ENCODE measurements at regions not wholly inside any gene's neighbourhood (a gene's known extent, or its start where the extent isn't known, plus 50 kb on each side); places are given as distances from the start of the nearest gene placed in this dataset.

GRCh38 chr4:18803781-18804180, 782.2 kb upstream of the LCORL start:
- Histone ChIP-seq H3K14ac (ENCODE audit: low read length in 2 of 2) (no peak overlapping the region), H4K8ac (ENCODE audit: low read length) (no peak overlapping the region), H4K91ac (ENCODE audit: low read length) (no peak overlapping the region), H3K4me1 (ENCODE audit: control insufficient read depth, insufficient read depth, low read depth, low read length) (no peaks in the 10 kb centered on the region), H3K79me1 (replicated peaks; ENCODE audit: low read length, poor library complexity, severe bottlenecking) (no peaks in the 10 kb centered on the region), H3K9me3 (ENCODE audit: control insufficient read depth, low read length) (no peaks in the 10 kb centered on the region), H3K27me3 (ENCODE audit: control insufficient read depth in 1 of 2, insufficient read depth in 1 of 2, low read length in 2 of 2) (no peaks in the 10 kb centered on the region), H3K23ac (ENCODE audit: low read length in 2 of 2) (no peak overlapping the region), H2BK12ac (ENCODE audit: low read length in 2 of 2) (no peak overlapping the region), H3K9ac (ENCODE audit: low read length) (no peak overlapping the region), H3K36me3 (ENCODE audit: control insufficient read depth in 1 of 2, insufficient read depth in 2 of 2, low read depth in 1 of 2, low read length in 2 of 2) (no peaks in the 10 kb centered on the region), H2AFZ (ENCODE audit: low read depth, low read length) (no peak overlapping the region), H2BK5ac (ENCODE audit: low read depth, low read length, poor library complexity, severe bottlenecking) (no peak overlapping the region), H3K4ac (ENCODE audit: low read depth in 1 of 2, low read length in 2 of 2) (no peak overlapping the region), H3K4me3 (ENCODE audit: insufficient read depth in 1 of 2, low read depth in 1 of 2, low read length in 2 of 2) (no peak overlapping the region), H2BK15ac (ENCODE audit: low read depth, poor library complexity, severe bottlenecking) (no peak overlapping the region), H2AK5ac (ENCODE audit: low read length, severe bottlenecking) (no peak overlapping the region), H3K18ac (ENCODE audit: low read depth in 1 of 2, low read length in 2 of 2) (no peak overlapping the region), H3K27ac (ENCODE audit: low read length, poor library complexity, severe bottlenecking) (no peak overlapping the region), H2BK120ac (ENCODE audit: low read depth, low read length) (no peak overlapping the region), H3K4me2 (ENCODE audit: low read length, poor library complexity, severe bottlenecking) (no peak overlapping the region)
- no peak for DNase-seq

GRCh38 chr4:18798123-18798522, 776.6 kb upstream of the LCORL start:
- no peak for DNase-seq
- Histone ChIP-seq H2AK5ac (ENCODE audit: low read length, severe bottlenecking) (no peak overlapping the region), H3K14ac (ENCODE audit: low read length in 2 of 2) (no peak overlapping the region), H2BK15ac (ENCODE audit: low read depth, poor library complexity, severe bottlenecking) (no peak overlapping the region), H3K79me1 (replicated peaks; ENCODE audit: low read length, poor library complexity, severe bottlenecking) (no peaks in the 10 kb centered on the region), H3K4me1 (ENCODE audit: control insufficient read depth, insufficient read depth, low read depth, low read length) (no peaks in the 10 kb centered on the region), H2BK5ac (ENCODE audit: low read depth, low read length, poor library complexity, severe bottlenecking) (no peak overlapping the region), H3K27me3 (ENCODE audit: control insufficient read depth in 1 of 2, insufficient read depth in 1 of 2, low read length in 2 of 2) (no peaks in the 10 kb centered on the region), H4K8ac (ENCODE audit: low read length) (no peak overlapping the region), H3K18ac (ENCODE audit: low read depth in 1 of 2, low read length in 2 of 2) (no peak overlapping the region), H3K9ac (ENCODE audit: low read length) (no peak overlapping the region), H2BK120ac (ENCODE audit: low read depth, low read length) (no peak overlapping the region), H4K91ac (ENCODE audit: low read length) (no peak overlapping the region), H3K27ac (ENCODE audit: low read length, poor library complexity, severe bottlenecking) (no peak overlapping the region), H3K9me3 (ENCODE audit: control insufficient read depth, low read length) (no peaks in the 10 kb centered on the region), H2BK12ac (ENCODE audit: low read length in 2 of 2) (no peak overlapping the region), H3K36me3 (ENCODE audit: control insufficient read depth in 1 of 2, insufficient read depth in 2 of 2, low read depth in 1 of 2, low read length in 2 of 2) (no peaks in the 10 kb centered on the region), H3K23ac (ENCODE audit: low read length in 2 of 2) (no peak overlapping the region), H3K4ac (ENCODE audit: low read depth in 1 of 2, low read length in 2 of 2) (no peak overlapping the region), H3K4me2 (ENCODE audit: low read length, poor library complexity, severe bottlenecking) (no peak overlapping the region), H2AFZ (ENCODE audit: low read depth, low read length) (no peak overlapping the region), H3K4me3 (ENCODE audit: insufficient read depth in 1 of 2, low read depth in 1 of 2, low read length in 2 of 2) (no peak overlapping the region)
- WGBS, result 81% methylated on average over 2 of the region's 2 CpGs

- H2BK120ac ChIP-seq (ENCODE audit: low read depth, low read length), result no peak overlapping the region
- no peak overlapping the region for H3K14ac ChIP-seq (ENCODE audit: low read length in 2 of 2)
- H4K8ac ChIP-seq (ENCODE audit: low read length), result no peak overlapping the region
- no peak overlapping the region for H2AFZ ChIP-seq (ENCODE audit: low read depth, low read length)
- H2BK5ac ChIP-seq (ENCODE audit: low read depth, low read length, poor library complexity, severe bottlenecking), result no peak overlapping the region
- no peaks in the 10 kb centered on the region for H3K9me3 ChIP-seq (ENCODE audit: control insufficient read depth, low read length)
- H3K36me3 ChIP-seq (ENCODE audit: control insufficient read depth in 1 of 2, insufficient read depth in 2 of 2, low read depth in 1 of 2, low read length in 2 of 2), result no peaks in the 10 kb centered on the region
- no peak overlapping the region for H3K27ac ChIP-seq (ENCODE audit: low read length, poor library complexity, severe bottlenecking)
- H3K18ac ChIP-seq (ENCODE audit: low read depth in 1 of 2, low read length in 2 of 2), result no peak overlapping the region
- no peak overlapping the region for H3K23ac ChIP-seq (ENCODE audit: low read length in 2 of 2)
- no peak for DNase-seq
- no peak overlapping the region for H2AK5ac ChIP-seq (ENCODE audit: low read length, severe bottlenecking)
- no peak overlapping the region for H2BK12ac ChIP-seq (ENCODE audit: low read length in 2 of 2)
- H3K4ac ChIP-seq (ENCODE audit: low read depth in 1 of 2, low read length in 2 of 2), result no peak overlapping the region
- H3K27me3 ChIP-seq (ENCODE audit: control insufficient read depth in 1 of 2, insufficient read depth in 1 of 2, low read length in 2 of 2), result no peaks in the 10 kb centered on the region
- H2BK15ac ChIP-seq (ENCODE audit: low read depth, poor library complexity, severe bottlenecking), result no peak overlapping the region
- no peaks in the 10 kb centered on the region for H3K4me1 ChIP-seq (ENCODE audit: control insufficient read depth, insufficient read depth, low read depth, low read length)
- no peak overlapping the region for H3K9ac ChIP-seq (ENCODE audit: low read length)
- no peak overlapping the region for H4K91ac ChIP-seq (ENCODE audit: low read length)
- no peaks in the 10 kb centered on the region for H3K79me1 ChIP-seq (replicated peaks; ENCODE audit: low read length, poor library complexity, severe bottlenecking)
- H3K4me2 ChIP-seq (ENCODE audit: low read length, poor library complexity, severe bottlenecking), result no peak overlapping the region
- WGBS, result 43% methylated on average over 1 of the region's 1 CpG
- H3K4me3 ChIP-seq (ENCODE audit: insufficient read depth in 1 of 2, low read depth in 1 of 2, low read length in 2 of 2), result no peak overlapping the region
Observed at GRCh38 chr4:18795794-18796193, 774.2 kb upstream of the LCORL start.

- Histone ChIP-seq H3K79me1 (replicated peaks; ENCODE audit: low read length, poor library complexity, severe bottlenecking) (no peaks in the 10 kb centered on the region), H3K4me1 (ENCODE audit: control insufficient read depth, insufficient read depth, low read depth, low read length) (no peaks in the 10 kb centered on the region), H4K91ac (ENCODE audit: low read length) (no peak overlapping the region), H3K27me3 (ENCODE audit: control insufficient read depth in 1 of 2, insufficient read depth in 1 of 2, low read length in 2 of 2) (no peaks in the 10 kb centered on the region), H3K4me2 (ENCODE audit: low read length, poor library complexity, severe bottlenecking) (no peak overlapping the region), H3K36me3 (ENCODE audit: control insufficient read depth in 1 of 2, insufficient read depth in 2 of 2, low read depth in 1 of 2, low read length in 2 of 2) (no peaks in the 10 kb centered on the region), H2AK5ac (ENCODE audit: low read length, severe bottlenecking) (no peak overlapping the region), H2BK120ac (ENCODE audit: low read depth, low read length) (no peak overlapping the region), H4K8ac (ENCODE audit: low read length) (no peak overlapping the region), H3K18ac (ENCODE audit: low read depth in 1 of 2, low read length in 2 of 2) (no peak overlapping the region), H3K23ac (ENCODE audit: low read length in 2 of 2) (no peak overlapping the region), H3K27ac (ENCODE audit: low read length, poor library complexity, severe bottlenecking) (no peak overlapping the region), H3K4ac (ENCODE audit: low read depth in 1 of 2, low read length in 2 of 2) (no peak overlapping the region), H2BK15ac (ENCODE audit: low read depth, poor library complexity, severe bottlenecking) (no peak overlapping the region), H2BK5ac (ENCODE audit: low read depth, low read length, poor library complexity, severe bottlenecking) (no peak overlapping the region), H3K4me3 (ENCODE audit: insufficient read depth in 1 of 2, low read depth in 1 of 2, low read length in 2 of 2) (no peak overlapping the region), H2BK12ac (ENCODE audit: low read length in 2 of 2) (no peak overlapping the region), H3K14ac (ENCODE audit: low read length in 2 of 2) (no peak overlapping the region), H3K9me3 (ENCODE audit: control insufficient read depth, low read length) (peaks cover 5% of the 10 kb centered on the region), H3K9ac (ENCODE audit: low read length) (no peak overlapping the region), H2AFZ (ENCODE audit: low read depth, low read length) (no peak overlapping the region)
- WGBS, result 100% methylated on average over 1 of the region's 4 CpGs
- no peak for DNase-seq
Observed at GRCh38 chr4:18777190-18777930, 755.8 kb upstream of the LCORL start.

All from mesenchymal stem cell (in vitro differentiated cells and primary cell).